Right cardiac atrium (tissue), 5 donors: ENCODE measurements at regions not wholly inside any gene's neighbourhood (a gene's known extent, or its start where the extent isn't known, plus 50 kb on each side); places are given as distances from the start of the nearest gene placed in this dataset.

Source experiments
- ATAC-seq, 2 donors: fragments of 200-7000 bp; cut with Tn5 transposase; one replicate each; pipeline versions ENCODE4 v1.8.0 to v1.9.1; 2020; ENCODE audit warnings: moderate library complexity in 2 of 2, mild to moderate bottlenecking in 1 of 2
- DNase-seq, 3 donors: peaks; one replicate each; pipeline ENCODE4 v3.0.0-alpha.2; 2020
- H3K27ac ChIP-seq: one replicate; pipeline ENCODE4 v1.5.1; 2013; ENCODE audit warnings: mild to moderate bottlenecking, low read length, control low read depth, moderate library complexity
- H3K27me3 ChIP-seq: one replicate; pipeline ENCODE4 v1.6.1; 2013; ENCODE audit not compliant: control insufficient read depth, insufficient read depth
- H3K4me1 ChIP-seq: one replicate; pipeline ENCODE4 v1.6.1; 2013; ENCODE audit warnings: low read length; ENCODE audit not compliant: control insufficient read depth, insufficient read depth
- H3K4me3 ChIP-seq: one replicate; pipeline ENCODE4 v1.5.1; 2013; ENCODE audit warnings: low read length, control low read depth
- H3K9me3 ChIP-seq: one replicate; pipeline ENCODE4 v1.6.1; 2013; ENCODE audit warnings: low read length; ENCODE audit not compliant: control insufficient read depth
- WGBS: extraction: QIAGEN DNeasy Blood & Tissue Kit; methylation state at CpG from one replicate; pipeline ENCODE4 v1.1.7; 2013; 5-methylcytosine and 5-hydroxymethylcytosine counted together
- intact Hi-C, 4 donors: fragments of 100-400 bp; cut with DNase I; formaldehyde crosslinking; loops; one replicate each; pipeline versions ENCODE4 v1.11.0 to v1.14.0; 2022 to 2023
- donor health status: healthy with polysubstance abuse.
- donor health status: DM: no; HTN: yes; CAD: no.
- donor health status: DM: no; HTN: no; CAD: no.
- donor health status: DM: no; HTN: yes; CAD: no; lungs with severe emphysema.
- donor health status: DM: yes; HTN: yes; CAD: no.

- H3K4me1 ChIP-seq = peaks cover 3% of the 10 kb centered on the region
- H3K4me3 ChIP-seq = no peak overlapping the region
- no peak for ATAC-seq
- H3K27me3 ChIP-seq = no peaks in the 10 kb centered on the region
- no peaks in the 10 kb centered on the region for H3K9me3 ChIP-seq
- intact Hi-C loops = no loop called here
- 89% methylated on average over 4 of the region's 4 CpGs for WGBS
- H3K27ac ChIP-seq = no peak overlapping the region
- no peak for DNase-seq
Observed at GRCh38 chr2:71888751-71889445, 258.8 kb downstream of the CYP26B1 start.

DNA sequence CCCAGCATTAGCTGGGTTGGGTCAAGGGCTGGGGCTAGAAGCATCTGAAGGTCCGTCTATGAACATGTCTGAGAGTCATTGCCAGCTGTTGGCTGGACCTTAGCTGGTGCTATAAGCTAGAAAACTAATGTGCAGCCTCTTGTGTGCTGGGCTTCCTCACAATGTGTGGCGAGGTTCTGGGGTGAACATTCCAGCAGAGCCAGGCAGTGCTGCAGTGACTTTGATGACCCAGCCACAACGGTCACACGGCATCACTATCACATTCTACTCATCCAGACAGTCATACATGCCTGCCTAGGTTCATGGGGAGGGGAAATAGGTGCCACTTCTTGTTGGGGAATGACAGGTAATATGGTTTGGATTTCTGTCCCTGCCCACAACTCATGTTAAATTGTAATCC, 260.5 kb downstream of the CYP26B1 start:
- 88% methylated on average over 4 of the region's 4 CpGs for WGBS
- intact Hi-C loops = no loop called here
- DNase-seq = no peak

DNA sequence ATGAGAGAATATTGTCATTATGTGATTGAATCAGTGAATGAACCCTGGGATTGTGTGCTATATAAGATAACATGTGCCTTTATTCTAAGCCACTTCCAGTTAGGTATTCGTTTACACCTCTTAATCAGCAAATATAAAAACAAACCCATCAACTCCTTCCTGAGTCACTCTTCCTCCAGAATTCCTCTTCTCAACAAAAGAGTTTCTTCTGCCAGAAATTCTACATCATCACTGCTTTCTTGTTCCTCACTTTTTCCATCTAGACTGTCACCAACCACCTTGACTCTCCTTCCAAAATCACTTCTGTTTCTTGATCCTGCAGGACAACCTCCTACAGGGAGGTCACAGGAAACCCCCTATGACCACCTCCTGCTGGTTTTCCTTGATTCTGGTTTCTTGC, 261.4 kb downstream of the CYP26B1 start:
- DNase-seq = no peak
- no peak overlapping the region for H3K27ac ChIP-seq
- peaks cover 18% of the 10 kb centered on the region for H3K4me1 ChIP-seq
- no peaks in the 10 kb centered on the region for H3K27me3 ChIP-seq
- no peaks in the 10 kb centered on the region for H3K9me3 ChIP-seq
- H3K4me3 ChIP-seq = no peak overlapping the region
- intact Hi-C loops = no loop called here
- ATAC-seq = no peak
- WGBS = 78% methylated on average over 1 of the region's 1 CpG

More for the DNA sequence above, 260.5 kb downstream of the CYP26B1 start:
- Histone ChIP-seq H3K9me3 (no peaks in the 10 kb centered on the region), H3K4me1 (peaks cover 15% of the 10 kb centered on the region), H3K27me3 (no peaks in the 10 kb centered on the region), H3K4me3 (no peak overlapping the region), H3K27ac (no peak overlapping the region)
- ATAC-seq = no peak

GRCh38 chr2:71884303-71885042, 263.2 kb downstream of the CYP26B1 start:
- no peaks in the 10 kb centered on the region for H3K9me3 ChIP-seq
- no peak overlapping the region for H3K27ac ChIP-seq
- peaks cover 26% of the 10 kb centered on the region for H3K4me1 ChIP-seq
- no peak for DNase-seq
- H3K4me3 ChIP-seq = no peak overlapping the region
- WGBS = 86% methylated on average over 7 of the region's 7 CpGs
- ATAC-seq = no peak
- intact Hi-C loops = no loop called here
- no peaks in the 10 kb centered on the region for H3K27me3 ChIP-seq

- Histone ChIP-seq H3K4me1 (peaks cover 26% of the 10 kb centered on the region), H3K9me3 (no peaks in the 10 kb centered on the region), H3K4me3 (no peak overlapping the region), H3K27me3 (no peaks in the 10 kb centered on the region), H3K27ac (peak overlapping the region; percentile 58)
- ATAC-seq = peak; percentile 88 to 90
- WGBS = 8% methylated on average over 8 of the region's 8 CpGs
- peak; percentile 91 to 93 (median 92) for DNase-seq
- intact Hi-C loops = no loop called here
Observed at GRCh38 chr2:71882949-71883472, 264.7 kb downstream of the CYP26B1 start.

GRCh38 chr2:71882236-71882946, 265.3 kb downstream of the CYP26B1 start:
- Histone ChIP-seq H3K4me3 (no peak overlapping the region), H3K27ac (peak overlapping the region; percentile 5), H3K27me3 (no peaks in the 10 kb centered on the region), H3K9me3 (no peaks in the 10 kb centered on the region), H3K4me1 (peaks cover 26% of the 10 kb centered on the region)
- WGBS = 77% methylated on average over 8 of the region's 8 CpGs
- ATAC-seq (no peak), DNase-seq (no peak)
- intact Hi-C loops = no loop called here

GRCh38 chr2:71880846-71881610, 266.6 kb downstream of the CYP26B1 start:
- DNase-seq = peak; percentile 82 to 89 (median 88)
- peak; percentile 76 to 79 for ATAC-seq
- 68% methylated on average over 4 of the region's 4 CpGs for WGBS
- no peaks in the 10 kb centered on the region for H3K9me3 ChIP-seq
- peak overlapping the region; percentile 21 for H3K27ac ChIP-seq
- no peak overlapping the region for H3K4me3 ChIP-seq
- H3K4me1 ChIP-seq = peaks cover 26% of the 10 kb centered on the region
- H3K27me3 ChIP-seq = no peaks in the 10 kb centered on the region
- intact Hi-C loops = no loop called here

DNA sequence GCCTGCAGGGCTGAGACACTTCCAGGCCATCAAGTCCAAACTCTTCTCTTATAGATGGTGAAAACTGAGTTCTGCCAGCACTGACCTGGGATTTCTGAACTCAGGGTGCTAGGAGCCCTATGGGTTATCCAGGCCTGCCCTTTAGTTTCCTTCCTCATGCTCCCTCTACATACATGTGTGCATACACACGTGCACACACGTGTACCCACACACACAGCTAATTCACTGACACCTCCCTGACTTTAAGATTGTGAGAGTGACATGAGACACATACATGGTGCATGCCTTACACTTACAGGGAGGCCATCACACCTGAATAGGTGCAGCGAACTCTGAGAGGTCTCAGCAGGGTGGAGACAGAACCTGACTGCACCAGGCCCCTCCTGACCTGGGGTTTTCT, 267.4 kb downstream of the CYP26B1 start:
- no peak for ATAC-seq
- Histone ChIP-seq H3K9me3 (no peaks in the 10 kb centered on the region), H3K27ac (no peak overlapping the region), H3K4me1 (peaks cover 26% of the 10 kb centered on the region), H3K4me3 (no peak overlapping the region), H3K27me3 (no peaks in the 10 kb centered on the region)
- intact Hi-C loops = no loop called here
- DNase-seq = no peak
- WGBS = 95% methylated on average over 3 of the region's 3 CpGs

GRCh38 chr2:71879509-71880184, 268.0 kb downstream of the CYP26B1 start:
- Histone ChIP-seq H3K9me3 (no peaks in the 10 kb centered on the region), H3K27ac (no peak overlapping the region), H3K4me1 (peaks cover 28% of the 10 kb centered on the region), H3K4me3 (no peak overlapping the region), H3K27me3 (no peaks in the 10 kb centered on the region)
- DNase-seq (peak in 2 of 3 donors; percentile 52 to 73), ATAC-seq (no peak)
- intact Hi-C loops = no loop called here
- WGBS = 72% methylated on average over 13 of the region's 13 CpGs
